Activated T-cell treated with anti-CD3 and anti-CD28 coated beads, Interleukin-2, amount 50 U/mL, for 24 hours (primary cell): ENCODE measurements at regions not wholly inside any gene's neighbourhood (a gene's known extent, or its start where the extent isn't known, plus 50 kb on each side); places are given as distances from the start of the nearest gene placed in this dataset.
"Not testable (repeated sequence)": the region's sequence is repeated elsewhere in the genome, so short reads cannot be mapped to it uniquely, and the experiment has no call there.

Experiments
- DNase-seq: peaks from one replicate; pipeline ENCODE4 v3.0.0-alpha.2; 2020
- H3K27ac Mint-ChIP-seq: 2 replicates; pipeline ENCODE4 v1.8.0; 2020; ENCODE audit warnings: mild to moderate bottlenecking, mixed read lengths
- H3K27me3 Mint-ChIP-seq: 2 replicates; pipeline ENCODE4 v1.8.0; 2020; ENCODE audit warnings: mixed read lengths
- H3K36me3 Mint-ChIP-seq: 2 replicates; pipeline ENCODE4 v1.8.0; 2020; ENCODE audit warnings: low read depth, mixed read lengths
- H3K4me1 Mint-ChIP-seq: 2 replicates; pipeline ENCODE4 v1.8.0; 2020; ENCODE audit warnings: low read depth, mixed read lengths
- H3K4me3 Mint-ChIP-seq: 2 replicates; pipeline ENCODE4 v1.8.0; 2020; ENCODE audit warnings: mild to moderate bottlenecking, moderate library complexity, mixed read lengths
- H3K9me3 Mint-ChIP-seq: 2 replicates; pipeline ENCODE4 v1.8.0; 2020; ENCODE audit warnings: mixed read lengths

DNA sequence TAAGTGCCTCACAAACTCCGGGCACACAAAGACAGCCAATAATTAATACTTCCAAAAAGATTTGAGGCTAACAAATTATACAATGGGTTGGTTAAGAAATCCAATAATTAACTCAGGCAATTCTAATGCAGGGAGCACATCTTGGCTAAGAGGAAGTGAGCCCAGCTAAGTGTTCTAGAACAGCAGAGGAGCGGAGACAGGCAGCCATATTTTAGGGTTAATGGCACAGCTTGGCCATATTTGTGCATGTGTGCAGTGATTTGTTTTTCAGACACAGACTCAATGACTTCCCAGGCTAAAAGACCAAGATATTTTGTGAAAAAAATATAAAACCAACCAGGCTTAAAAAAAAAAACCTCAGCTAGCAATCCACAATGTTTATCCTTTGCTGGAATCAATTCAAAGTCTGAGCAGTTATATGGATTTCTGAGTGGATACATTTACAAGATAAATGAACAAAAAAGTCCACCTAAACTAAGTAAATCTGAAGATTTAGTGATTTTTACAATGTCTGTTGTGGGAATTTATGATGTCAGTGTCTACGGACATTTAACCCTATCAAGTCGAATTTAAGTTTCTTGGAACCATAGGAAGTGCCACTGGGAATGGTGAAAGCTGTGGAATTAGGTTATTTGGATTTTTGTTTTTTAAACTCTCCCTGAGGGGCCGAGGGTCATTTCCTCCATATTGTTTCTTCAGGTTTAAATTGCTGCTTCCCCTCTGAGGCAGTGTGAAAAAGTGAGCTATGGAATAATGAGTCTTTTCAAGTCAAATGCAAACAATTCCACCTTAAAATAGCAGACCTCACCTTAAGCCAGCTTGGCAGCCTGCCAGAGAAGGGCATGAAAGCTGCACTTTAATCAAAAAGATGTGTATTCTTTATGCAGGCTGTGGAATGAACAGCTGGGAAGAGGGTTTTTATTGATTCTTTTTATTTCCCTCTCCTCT lies 413.7 kb upstream of the TBL1XR1 start:
- H3K4me1 Mint-ChIP-seq = peaks cover 21% of the 10 kb centered on the region
- no peaks in the 10 kb centered on the region for H3K36me3 Mint-ChIP-seq
- no peaks in the 10 kb centered on the region for H3K27me3 Mint-ChIP-seq
- no peak overlapping the region for H3K27ac Mint-ChIP-seq
- no peaks in the 10 kb centered on the region for H3K9me3 Mint-ChIP-seq
- H3K4me3 Mint-ChIP-seq = no peak overlapping the region
- DNase-seq = no peak

DNA sequence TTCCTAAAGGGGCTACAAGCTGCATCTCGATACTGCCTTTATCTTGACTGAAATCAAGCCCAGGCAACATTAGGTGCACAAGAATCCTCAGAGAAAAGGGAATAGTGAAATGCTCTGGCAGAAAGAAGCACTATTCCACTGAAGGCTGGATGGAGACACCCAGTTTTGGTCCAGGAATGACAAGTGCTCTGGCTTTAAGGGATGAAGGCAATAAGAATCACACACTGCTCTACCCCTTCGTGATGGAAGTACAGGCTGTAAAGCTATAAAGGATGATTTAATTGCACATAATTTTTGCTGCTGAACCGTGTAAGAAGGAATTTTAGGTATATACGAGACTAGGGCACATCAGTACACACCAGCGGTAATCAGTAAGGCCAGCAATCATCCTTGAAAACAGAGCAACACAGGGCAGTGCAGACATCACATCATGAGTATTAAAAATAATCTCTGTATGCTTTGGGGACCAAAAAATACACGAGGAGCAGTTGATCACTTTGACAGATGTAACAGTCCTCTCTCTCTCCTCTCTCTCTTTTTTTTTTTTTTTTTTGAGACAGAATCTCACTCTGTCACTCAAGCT lies 414.6 kb upstream of the TBL1XR1 start:
- H3K36me3 Mint-ChIP-seq = no peaks in the 10 kb centered on the region
- no peak overlapping the region for H3K27ac Mint-ChIP-seq
- peaks cover 18% of the 10 kb centered on the region for H3K4me1 Mint-ChIP-seq
- DNase-seq = no peak
- H3K27me3 Mint-ChIP-seq = no peaks in the 10 kb centered on the region
- H3K4me3 Mint-ChIP-seq = no peak overlapping the region
- H3K9me3 Mint-ChIP-seq = no peaks in the 10 kb centered on the region

DNA sequence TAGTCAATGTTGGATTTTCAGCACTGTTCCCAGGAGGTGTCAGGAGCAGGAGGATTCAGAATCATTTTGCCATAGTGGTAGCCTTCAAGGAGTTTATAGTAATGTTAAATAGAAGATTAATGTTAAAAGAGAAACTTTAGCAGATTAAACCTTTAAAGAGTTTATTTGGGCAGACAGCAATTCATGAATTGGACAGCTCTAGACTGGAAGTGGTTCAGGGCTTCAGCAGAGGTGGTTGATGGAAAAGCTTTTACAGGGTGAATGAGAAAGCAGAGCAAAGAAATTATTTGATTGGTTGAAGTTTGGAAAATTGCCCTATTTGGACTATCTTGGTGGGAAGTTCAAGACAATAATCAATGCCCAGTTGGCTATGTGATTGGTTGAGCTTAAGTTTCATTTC lies 416.6 kb upstream of the TBL1XR1 start:
- H3K9me3 Mint-ChIP-seq = no peaks in the 10 kb centered on the region
- peaks cover 12% of the 10 kb centered on the region for H3K4me1 Mint-ChIP-seq
- no peaks in the 10 kb centered on the region for H3K36me3 Mint-ChIP-seq
- H3K27ac Mint-ChIP-seq = no peak overlapping the region
- no peaks in the 10 kb centered on the region for H3K27me3 Mint-ChIP-seq
- H3K4me3 Mint-ChIP-seq = no peak overlapping the region
- no peak for DNase-seq

DNA sequence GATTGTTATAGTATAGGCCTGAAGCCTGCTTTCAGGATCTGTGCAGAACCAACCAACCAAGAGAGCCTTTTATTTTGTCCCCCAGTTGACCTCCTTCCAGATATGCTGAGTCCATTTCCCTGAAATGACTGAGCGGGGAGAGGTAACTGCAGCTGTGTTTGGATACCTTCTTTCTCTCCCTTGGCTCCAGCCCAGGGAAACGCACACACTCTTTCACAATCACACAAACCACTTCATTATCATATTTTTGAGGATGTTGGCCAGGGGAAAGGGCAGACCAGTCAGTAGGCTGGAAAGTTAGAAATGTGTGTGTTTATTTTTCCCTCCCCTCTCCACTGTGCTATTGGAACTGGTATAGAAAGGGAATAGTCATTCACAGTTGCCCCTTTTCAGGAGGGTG lies 417.7 kb upstream of the TBL1XR1 start:
- no peak for DNase-seq
- H3K27me3 Mint-ChIP-seq = no peaks in the 10 kb centered on the region
- no peak overlapping the region for H3K27ac Mint-ChIP-seq
- no peaks in the 10 kb centered on the region for H3K36me3 Mint-ChIP-seq
- peaks cover 12% of the 10 kb centered on the region for H3K4me1 Mint-ChIP-seq
- H3K4me3 Mint-ChIP-seq = no peak overlapping the region
- no peaks in the 10 kb centered on the region for H3K9me3 Mint-ChIP-seq

DNA sequence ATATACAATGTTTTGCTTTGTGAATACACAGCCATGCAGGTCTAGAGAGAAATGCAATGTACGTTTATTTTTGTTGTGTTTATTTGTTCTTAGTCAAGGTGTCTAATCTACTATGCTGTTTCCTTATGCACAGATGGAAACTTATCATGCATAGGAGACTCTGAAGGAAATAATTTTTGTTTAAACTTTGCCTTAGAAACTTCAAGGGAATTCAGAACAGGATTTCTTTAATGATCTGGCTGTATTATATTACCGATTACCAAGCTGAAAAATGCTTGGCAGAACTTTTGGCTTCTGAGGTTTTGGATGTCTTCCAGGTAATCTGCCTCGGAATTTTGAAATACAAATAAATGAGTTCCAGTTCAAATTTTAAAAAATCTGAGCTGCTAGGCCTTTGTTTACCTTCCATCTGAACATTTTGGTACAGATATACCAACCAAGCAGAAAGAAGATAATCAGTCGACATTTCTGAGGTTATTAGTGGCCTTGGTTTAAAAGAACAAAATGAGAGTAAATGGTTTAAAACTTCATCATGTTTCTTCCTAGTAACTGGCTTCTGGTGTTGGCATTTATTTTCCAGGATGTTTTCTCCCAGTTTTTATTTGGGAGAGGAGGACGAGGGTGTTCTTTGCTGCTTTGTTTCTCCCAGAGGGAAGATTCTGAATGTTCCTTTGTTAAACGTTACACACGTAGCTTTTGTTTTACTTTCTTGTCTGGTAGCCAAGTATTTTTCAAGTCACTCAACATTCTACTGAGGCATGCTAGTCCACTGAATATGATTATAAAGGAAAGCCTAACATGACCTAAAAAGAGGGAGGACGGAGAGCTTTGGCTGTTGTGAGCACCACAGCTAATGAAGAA lies 421.8 kb upstream of the TBL1XR1 start:
- Mint-ChIP-seq H3K9me3 (no peaks in the 10 kb centered on the region), H3K36me3 (no peaks in the 10 kb centered on the region), H3K27me3 (no peaks in the 10 kb centered on the region), H3K4me1 (peaks cover 21% of the 10 kb centered on the region), H3K27ac (no peak overlapping the region), H3K4me3 (no peak overlapping the region)
- DNase-seq = no peak

DNA sequence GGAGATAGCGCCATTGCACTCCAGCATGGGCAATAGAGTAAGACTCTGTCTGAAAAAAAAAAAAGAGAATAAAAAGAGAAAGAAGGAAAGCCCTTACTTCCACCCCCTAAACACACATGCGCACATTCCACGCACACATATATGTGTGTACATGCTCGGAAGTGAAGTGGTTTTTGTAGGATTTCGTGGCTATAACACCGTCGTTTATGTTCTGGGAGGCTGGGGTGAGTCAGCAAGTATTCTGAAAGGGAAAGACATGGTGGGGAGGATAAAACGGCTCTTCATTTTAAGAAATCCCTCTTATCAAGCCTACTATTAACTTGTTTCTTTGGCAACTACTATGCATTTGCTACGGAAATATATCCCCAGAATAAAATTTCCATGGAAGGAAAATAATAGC lies 422.8 kb upstream of the TBL1XR1 start:
- Mint-ChIP-seq H3K36me3 (no peaks in the 10 kb centered on the region), H3K4me3 (no peak overlapping the region), H3K9me3 (no peaks in the 10 kb centered on the region), H3K27me3 (no peaks in the 10 kb centered on the region), H3K27ac (no peak overlapping the region), H3K4me1 (peaks cover 28% of the 10 kb centered on the region)
- DNase-seq = no peak

DNA sequence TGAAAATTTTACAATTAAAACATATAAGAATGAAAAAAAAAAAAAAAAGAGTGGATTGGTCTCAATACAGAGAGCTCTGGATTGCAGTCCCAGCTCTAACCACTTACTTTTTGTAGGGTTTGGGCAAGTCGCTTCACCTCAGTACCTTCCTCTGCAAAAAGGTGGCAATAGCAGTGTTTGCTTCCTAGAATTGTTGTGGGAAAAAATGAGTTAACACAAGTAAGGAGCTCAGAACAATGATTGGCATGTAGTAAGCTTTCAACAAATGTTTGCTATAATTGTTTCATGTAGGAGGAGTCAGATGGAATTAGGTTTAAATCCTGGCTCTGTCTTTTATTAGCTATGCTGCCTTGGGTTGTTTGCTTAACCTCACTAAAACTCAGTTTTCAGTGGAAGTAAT lies 425.2 kb upstream of the TBL1XR1 start:
- Mint-ChIP-seq H3K27ac (no peak overlapping the region), H3K4me1 (peaks cover 29% of the 10 kb centered on the region), H3K27me3 (no peaks in the 10 kb centered on the region), H3K36me3 (no peaks in the 10 kb centered on the region), H3K9me3 (no peaks in the 10 kb centered on the region), H3K4me3 (no peak overlapping the region)
- DNase-seq = no peak

DNA sequence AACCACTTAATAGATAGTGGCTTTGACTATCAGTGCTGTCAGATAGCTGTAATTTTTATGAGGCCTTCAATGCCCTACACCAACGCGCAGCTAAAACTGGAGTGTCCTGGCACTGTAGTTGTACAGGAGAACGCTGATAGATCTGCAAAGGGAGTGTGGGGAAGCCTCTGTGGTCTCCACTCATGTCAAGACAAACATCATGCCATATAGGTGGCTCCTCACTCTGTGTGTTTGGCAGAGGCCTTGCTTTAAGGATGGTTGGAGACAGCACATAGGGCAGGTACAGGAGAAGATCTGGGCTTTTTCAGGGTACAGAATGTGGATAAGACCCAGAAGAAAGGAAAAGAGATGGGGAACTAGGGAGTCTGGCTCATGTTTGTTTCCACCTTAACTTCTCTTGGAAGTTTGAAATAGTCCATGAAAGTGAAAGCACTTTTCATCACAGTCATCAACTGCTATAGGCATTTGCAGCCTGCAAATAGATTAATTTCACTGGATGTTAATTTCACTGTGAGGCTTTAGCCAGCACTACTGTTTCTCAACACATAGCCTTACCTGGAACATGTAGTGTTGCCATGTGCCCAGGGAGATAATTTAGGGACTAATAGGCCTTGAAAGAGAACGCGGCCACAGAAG lies 425.8 kb upstream of the TBL1XR1 start:
- no peaks in the 10 kb centered on the region for H3K27me3 Mint-ChIP-seq
- H3K4me3 Mint-ChIP-seq = no peak overlapping the region
- H3K4me1 Mint-ChIP-seq = peaks cover 29% of the 10 kb centered on the region
- H3K27ac Mint-ChIP-seq = no peak overlapping the region
- H3K36me3 Mint-ChIP-seq = no peaks in the 10 kb centered on the region
- DNase-seq = no peak
- H3K9me3 Mint-ChIP-seq = peaks cover 2% of the 10 kb centered on the region

DNA sequence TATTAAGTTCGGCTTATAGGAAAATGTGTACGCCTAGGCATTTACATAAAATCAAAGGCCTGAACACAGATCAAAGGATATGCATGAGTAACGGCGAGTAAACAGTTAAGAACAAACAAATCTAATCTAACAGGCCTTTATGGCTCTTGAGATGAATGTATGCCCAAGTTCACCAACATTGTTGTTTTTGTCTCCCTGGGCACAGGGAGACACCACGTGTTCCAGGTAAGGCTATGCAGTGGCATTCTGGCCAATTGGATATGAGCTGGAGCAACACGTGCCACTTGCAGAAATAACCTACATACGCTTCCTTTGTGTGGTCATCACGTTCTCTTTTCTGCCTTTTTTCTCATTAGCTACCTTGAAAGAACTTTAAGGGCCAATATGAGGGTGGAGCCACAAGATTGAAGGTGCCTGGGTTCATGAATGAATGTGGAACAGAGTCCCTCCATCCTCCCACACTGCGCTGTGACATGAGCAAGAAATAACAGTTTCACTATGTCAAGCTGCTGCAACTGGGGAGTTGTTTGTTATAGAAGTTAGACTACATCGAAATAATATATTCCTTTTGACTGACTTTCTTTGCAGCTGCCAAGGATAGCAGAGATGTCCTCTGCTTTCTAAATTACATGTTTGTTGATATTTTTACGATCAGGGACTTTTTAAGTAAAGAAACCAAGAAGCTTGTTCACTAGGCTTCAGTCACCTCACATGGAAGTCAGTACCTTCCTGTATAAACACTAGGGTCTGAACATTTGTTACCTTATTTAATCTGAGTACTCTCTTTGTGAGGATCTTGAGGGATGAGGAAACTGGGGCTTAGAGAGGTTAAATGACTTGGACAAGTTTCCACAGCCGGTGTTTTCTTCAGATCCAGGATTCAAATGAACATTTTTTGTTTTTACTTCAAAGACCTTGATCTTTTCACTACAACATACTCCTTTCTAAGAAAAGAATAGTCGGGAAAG lies 427.5 kb upstream of the TBL1XR1 start:
- Mint-ChIP-seq H3K4me1 (peaks cover 34% of the 10 kb centered on the region), H3K9me3 (peaks cover 4% of the 10 kb centered on the region), H3K36me3 (no peaks in the 10 kb centered on the region), H3K27me3 (no peaks in the 10 kb centered on the region), H3K4me3 (no peak overlapping the region), H3K27ac (peak overlapping the region; percentile 9)
- DNase-seq = no peak

DNA sequence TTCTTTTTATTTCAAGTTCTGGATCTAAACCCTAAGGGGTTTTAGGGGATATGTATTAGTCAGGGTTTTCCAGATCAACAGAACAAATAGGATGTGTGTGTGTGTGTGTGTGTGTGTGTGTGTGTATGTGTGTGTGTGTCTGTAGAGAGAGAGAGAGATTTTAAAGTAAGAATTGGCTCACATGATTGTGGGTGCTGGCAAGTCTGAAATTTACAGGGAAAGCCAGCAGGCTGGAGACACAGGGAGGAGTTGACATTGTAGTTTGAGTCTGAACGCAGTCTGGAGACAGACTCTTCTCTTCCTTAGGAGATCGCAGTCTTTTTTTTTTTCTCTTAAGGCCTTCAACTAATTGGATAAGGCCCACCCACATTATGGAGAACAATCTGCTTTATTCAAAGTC lies 428.8 kb upstream of the TBL1XR1 start:
- DNase-seq = no peak
- no peak overlapping the region for H3K27ac Mint-ChIP-seq
- H3K4me1 Mint-ChIP-seq = peaks cover 34% of the 10 kb centered on the region

DNA sequence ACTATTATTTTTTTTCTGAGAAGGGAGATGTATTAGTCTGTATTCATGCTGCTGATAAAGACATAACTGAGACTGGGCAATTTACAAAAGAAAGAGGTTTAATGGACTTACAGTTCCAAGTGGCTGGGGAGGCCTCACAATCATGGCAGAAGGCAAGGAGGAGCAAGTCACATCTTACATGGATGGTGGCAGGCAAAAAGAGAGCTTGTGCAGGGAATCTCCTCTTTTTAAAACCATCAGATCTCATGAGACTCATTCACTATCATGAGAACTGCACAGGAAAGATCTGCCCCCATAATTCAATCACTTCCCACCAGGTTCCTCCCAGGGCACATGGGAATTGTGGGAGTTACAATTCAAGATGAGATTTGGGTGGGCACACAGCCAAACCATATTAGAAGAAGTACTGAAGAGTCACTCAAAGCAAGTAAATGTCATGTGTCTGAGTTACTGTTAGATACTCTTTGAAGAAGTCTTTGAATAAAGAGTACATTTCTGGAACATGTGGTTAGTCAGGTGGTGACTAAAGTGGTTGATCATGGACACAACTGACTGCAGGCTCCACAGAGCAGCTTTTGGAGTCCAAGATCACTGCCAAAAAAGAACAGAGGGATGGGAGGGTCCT lies 430.9 kb upstream of the TBL1XR1 start:
- H3K4me3 Mint-ChIP-seq, H3K36me3 Mint-ChIP-seq, H3K27me3 Mint-ChIP-seq, H3K9me3 Mint-ChIP-seq, DNase-seq, H3K27ac Mint-ChIP-seq: not testable (repeated sequence)
- H3K4me1 Mint-ChIP-seq = peaks cover 25% of the 10 kb centered on the region

More for the DNA sequence above, 428.8 kb upstream of the TBL1XR1 start:
- H3K9me3 Mint-ChIP-seq = peaks cover 4% of the 10 kb centered on the region
- H3K27me3 Mint-ChIP-seq = no peaks in the 10 kb centered on the region
- no peak overlapping the region for H3K4me3 Mint-ChIP-seq
- no peaks in the 10 kb centered on the region for H3K36me3 Mint-ChIP-seq

DNA sequence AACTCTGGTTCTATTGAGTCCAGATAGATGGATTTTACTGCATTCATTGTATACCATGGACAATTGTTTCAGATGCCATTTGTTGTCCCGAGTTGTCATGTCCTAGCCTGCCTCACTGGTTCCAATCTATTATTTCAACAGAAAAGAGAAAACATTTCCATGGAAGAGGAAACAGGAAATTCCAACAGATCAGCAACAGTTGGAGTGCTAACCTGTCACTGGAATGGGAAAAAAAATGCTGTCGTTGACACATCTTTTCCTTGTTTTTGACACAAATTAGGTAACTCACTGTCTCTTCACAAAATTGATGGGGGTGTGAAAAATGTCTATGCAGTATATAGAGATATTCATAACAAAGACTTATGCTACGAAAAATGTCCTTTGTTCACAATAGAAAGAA lies 432.0 kb upstream of the TBL1XR1 start:
- Mint-ChIP-seq H3K27me3 (no peaks in the 10 kb centered on the region), H3K4me1 (peaks cover 15% of the 10 kb centered on the region), H3K9me3 (peaks cover 4% of the 10 kb centered on the region), H3K4me3 (no peak overlapping the region), H3K36me3 (no peaks in the 10 kb centered on the region), H3K27ac (no peak overlapping the region)
- DNase-seq = no peak

DNA sequence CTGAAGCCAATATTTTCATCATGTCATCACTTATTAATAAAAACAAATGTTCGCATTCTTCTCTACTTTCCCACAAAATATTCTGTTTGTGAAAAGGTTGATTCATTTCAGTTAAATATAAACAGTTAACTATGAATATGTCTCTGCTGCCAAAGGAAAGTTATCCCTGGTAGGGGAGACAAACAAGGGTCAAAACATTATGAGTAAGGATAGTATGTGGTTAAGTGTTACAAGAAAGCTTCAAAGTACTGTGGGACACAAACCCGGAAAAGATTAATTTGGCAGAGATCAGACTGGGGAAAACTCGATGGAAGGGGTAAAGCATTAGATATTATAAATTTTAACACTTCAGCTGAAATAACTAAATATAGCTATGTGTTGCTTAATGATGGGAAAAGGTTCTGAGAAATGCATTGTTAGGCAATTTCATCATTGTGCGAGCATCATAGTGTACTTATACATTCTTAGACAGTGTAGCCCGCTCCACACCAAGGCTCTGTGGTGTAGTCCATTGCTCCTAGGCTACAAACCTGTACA lies 436.5 kb upstream of the TBL1XR1 start:
- no peaks in the 10 kb centered on the region for H3K36me3 Mint-ChIP-seq
- H3K27me3 Mint-ChIP-seq = no peaks in the 10 kb centered on the region
- no peak overlapping the region for H3K27ac Mint-ChIP-seq
- peaks cover 6% of the 10 kb centered on the region for H3K9me3 Mint-ChIP-seq
- no peak for DNase-seq
- H3K4me3 Mint-ChIP-seq = no peak overlapping the region
- peaks cover under 1% of the 10 kb centered on the region for H3K4me1 Mint-ChIP-seq
